ENCODE measurements at regions not wholly inside any gene's neighbourhood (a gene's known extent, or its start where the extent isn't known, plus 50 kb on each side); places are given as distances from the start of the nearest gene placed in this dataset.

GRCh38 chr16:55256412-55257016, 67.5 kb upstream of the IRX6 start:
- no peak for DNase-seq
- no peak overlapping the region for H3K9ac ChIP-seq (ENCODE audit: low read length)
- no peak overlapping the region for H3K27ac ChIP-seq (ENCODE audit: low read length)
- H3K36me3 ChIP-seq (ENCODE audit: insufficient read depth, low read length), result no peaks in the 10 kb centered on the region
- H3K9me3 ChIP-seq (ENCODE audit: low read length), result peaks cover 3% of the 10 kb centered on the region; the same call in 1 of the 2 replicates
- no peak overlapping the region for H3K4me3 ChIP-seq (ENCODE audit: low read length)
- H3K9me2 ChIP-seq (replicated peaks; ENCODE audit: insufficient read depth, low read length), result no peaks in the 10 kb centered on the region
- H3K79me2 ChIP-seq (ENCODE audit: low read length), result no peaks in the 10 kb centered on the region
- H3K4me2 ChIP-seq (ENCODE audit: low read depth, low read length, poor library complexity, severe bottlenecking), result no peak overlapping the region
- H2AFZ ChIP-seq (ENCODE audit: low read length), result no peak overlapping the region
- H3K4me1 ChIP-seq (ENCODE audit: low read length), result peaks cover 31% of the 10 kb centered on the region
- no peaks in the 10 kb centered on the region for H4K20me1 ChIP-seq (ENCODE audit: insufficient read depth, low read depth, low read length)
- no peaks in the 10 kb centered on the region for H3K27me3 ChIP-seq (ENCODE audit: low read length)

DNA sequence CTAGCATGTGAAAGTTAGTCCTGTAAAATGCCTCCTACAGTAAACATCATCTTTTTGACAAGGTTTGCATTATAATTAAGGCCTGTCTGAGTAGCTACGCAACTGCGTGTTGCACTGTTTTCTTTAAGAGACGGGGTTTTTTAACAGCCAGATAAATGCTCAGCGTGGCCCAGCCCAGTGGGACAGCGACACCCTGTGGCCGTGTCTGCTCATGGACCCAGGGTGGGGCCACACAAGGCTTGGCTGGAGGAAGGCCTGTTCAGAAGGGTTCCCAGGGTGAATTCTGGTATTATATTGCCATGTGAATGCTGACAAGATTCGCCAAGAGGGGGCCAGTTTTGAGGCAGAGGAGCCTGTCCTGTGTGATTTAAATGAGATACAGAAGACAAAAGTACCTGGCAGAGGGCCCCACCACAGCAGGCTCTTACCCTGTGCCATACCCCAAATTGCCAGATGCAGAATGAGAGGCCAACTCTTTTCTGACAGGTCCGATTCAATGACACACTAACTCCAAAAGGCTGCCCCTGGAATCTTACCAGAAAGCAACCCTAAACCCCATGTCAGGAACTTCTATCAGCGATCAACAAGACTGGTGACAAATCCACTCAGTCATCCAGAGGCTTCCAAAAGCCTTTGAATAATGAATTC, 65.9 kb upstream of the IRX6 start:
- Histone ChIP-seq H3K9me2 (replicated peaks; ENCODE audit: insufficient read depth, low read length) (no peaks in the 10 kb centered on the region), H4K20me1 (ENCODE audit: insufficient read depth, low read depth, low read length) (no peaks in the 10 kb centered on the region), H3K4me3 (ENCODE audit: low read length) (no peak overlapping the region), H3K36me3 (ENCODE audit: insufficient read depth, low read length) (no peaks in the 10 kb centered on the region), H2AFZ (ENCODE audit: low read length) (no peak overlapping the region), H3K79me2 (ENCODE audit: low read length) (no peaks in the 10 kb centered on the region), H3K27me3 (ENCODE audit: low read length) (no peaks in the 10 kb centered on the region), H3K4me1 (ENCODE audit: low read length) (peaks cover 16% of the 10 kb centered on the region), H3K27ac (ENCODE audit: low read length) (no peak overlapping the region), H3K4me2 (ENCODE audit: low read depth, low read length, poor library complexity, severe bottlenecking) (no peak overlapping the region), H3K9me3 (ENCODE audit: low read length) (peaks cover 3% of the 10 kb centered on the region; the same call in 1 of the 2 replicates), H3K9ac (ENCODE audit: low read length) (no peak overlapping the region)
- peak; percentile 92 for DNase-seq

DNA sequence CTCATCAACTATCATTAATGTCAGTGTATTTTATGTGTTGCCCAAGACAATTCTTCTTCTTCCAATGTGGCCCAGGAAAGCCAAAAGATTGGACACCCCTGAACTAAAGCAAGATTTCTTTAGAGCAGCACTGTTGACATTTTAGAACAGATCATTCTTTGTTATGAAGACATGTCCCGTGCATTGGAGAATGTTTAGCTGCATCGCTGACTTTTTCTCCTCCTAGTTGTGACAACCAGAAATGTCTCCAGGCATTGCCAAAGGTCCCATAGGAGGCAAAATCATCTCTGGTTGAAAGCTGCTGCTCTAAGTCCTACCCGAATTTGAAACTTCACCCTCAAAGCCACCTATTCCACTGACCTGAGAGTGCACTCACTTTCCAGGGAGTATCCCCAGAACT, 62.7 kb upstream of the IRX6 start:
- no peaks in the 10 kb centered on the region for H3K27me3 ChIP-seq (ENCODE audit: low read length)
- H3K4me2 ChIP-seq (ENCODE audit: low read depth, low read length, poor library complexity, severe bottlenecking), result no peak overlapping the region
- H3K4me3 ChIP-seq (ENCODE audit: low read length), result no peak overlapping the region
- H4K20me1 ChIP-seq (ENCODE audit: insufficient read depth, low read depth, low read length), result no peaks in the 10 kb centered on the region
- no peaks in the 10 kb centered on the region for H3K36me3 ChIP-seq (ENCODE audit: insufficient read depth, low read length)
- no peak overlapping the region for H3K9ac ChIP-seq (ENCODE audit: low read length)
- peaks cover 11% of the 10 kb centered on the region for H3K4me1 ChIP-seq (ENCODE audit: low read length)
- H2AFZ ChIP-seq (ENCODE audit: low read length), result no peak overlapping the region
- H3K9me3 ChIP-seq (ENCODE audit: low read length), result no peaks in the 10 kb centered on the region
- DNase-seq, result no peak
- H3K9me2 ChIP-seq (replicated peaks; ENCODE audit: insufficient read depth, low read length), result no peaks in the 10 kb centered on the region
- H3K27ac ChIP-seq (ENCODE audit: low read length), result no peak overlapping the region
- no peaks in the 10 kb centered on the region for H3K79me2 ChIP-seq (ENCODE audit: low read length)

- no peak overlapping the region for H3K27ac ChIP-seq (ENCODE audit: low read length)
- DNase-seq, result no peak
- H3K4me3 ChIP-seq (ENCODE audit: low read length), result no peak overlapping the region
- peaks cover 17% of the 10 kb centered on the region for H3K4me1 ChIP-seq (ENCODE audit: low read length)
- H3K36me3 ChIP-seq (ENCODE audit: insufficient read depth, low read length), result no peaks in the 10 kb centered on the region
- H3K27me3 ChIP-seq (ENCODE audit: low read length), result no peaks in the 10 kb centered on the region
- H3K9me3 ChIP-seq (ENCODE audit: low read length), result no peaks in the 10 kb centered on the region
- H2AFZ ChIP-seq (ENCODE audit: low read length), result no peak overlapping the region
- no peaks in the 10 kb centered on the region for H4K20me1 ChIP-seq (ENCODE audit: insufficient read depth, low read depth, low read length)
- H3K79me2 ChIP-seq (ENCODE audit: low read length), result no peaks in the 10 kb centered on the region
- no peak overlapping the region for H3K4me2 ChIP-seq (ENCODE audit: low read depth, low read length, poor library complexity, severe bottlenecking)
- H3K9me2 ChIP-seq (replicated peaks; ENCODE audit: insufficient read depth, low read length), result no peaks in the 10 kb centered on the region
- H3K9ac ChIP-seq (ENCODE audit: low read length), result no peak overlapping the region
Measured at GRCh38 chr16:55263271-55264250, 60.4 kb upstream of the IRX6 start.

- no peaks in the 10 kb centered on the region for H3K9me2 ChIP-seq (replicated peaks; ENCODE audit: insufficient read depth, low read length)
- H3K27ac ChIP-seq (ENCODE audit: low read length), result no peak overlapping the region
- no peak overlapping the region for H3K4me3 ChIP-seq (ENCODE audit: low read length)
- H3K79me2 ChIP-seq (ENCODE audit: low read length), result no peaks in the 10 kb centered on the region
- H3K36me3 ChIP-seq (ENCODE audit: insufficient read depth, low read length), result no peaks in the 10 kb centered on the region
- H4K20me1 ChIP-seq (ENCODE audit: insufficient read depth, low read depth, low read length), result no peaks in the 10 kb centered on the region
- no peaks in the 10 kb centered on the region for H3K9me3 ChIP-seq (ENCODE audit: low read length)
- no peak for DNase-seq
- H3K27me3 ChIP-seq (ENCODE audit: low read length), result no peaks in the 10 kb centered on the region
- peaks cover 14% of the 10 kb centered on the region for H3K4me1 ChIP-seq (ENCODE audit: low read length)
- no peak overlapping the region for H3K4me2 ChIP-seq (ENCODE audit: low read depth, low read length, poor library complexity, severe bottlenecking)
- H3K9ac ChIP-seq (ENCODE audit: low read length), result no peak overlapping the region
- H2AFZ ChIP-seq (ENCODE audit: low read length), result no peak overlapping the region
Measured at GRCh38 chr16:55264949-55265348, 59.1 kb upstream of the IRX6 start.

DNA sequence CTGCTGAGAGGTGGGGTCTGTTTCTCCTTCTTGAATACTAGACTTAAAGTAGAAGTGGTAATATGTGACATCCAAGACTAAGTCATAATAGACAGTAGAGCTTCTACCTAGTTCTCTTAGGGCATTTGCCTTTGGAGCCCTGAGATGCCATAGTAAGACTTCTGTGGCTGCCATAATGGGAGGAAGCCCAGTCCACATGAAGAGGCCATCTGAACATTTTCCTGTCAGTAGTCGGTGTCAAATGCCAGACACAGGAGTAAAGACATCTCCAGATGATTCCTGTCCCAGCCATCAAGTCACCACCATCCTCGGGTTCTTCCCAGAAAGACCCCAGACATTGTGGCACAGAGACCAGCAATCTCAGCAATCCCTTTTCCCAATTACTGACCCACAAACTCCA, 58.1 kb upstream of the IRX6 start:
- no peak for DNase-seq
- Histone ChIP-seq H3K9me2 (replicated peaks; ENCODE audit: insufficient read depth, low read length) (no peaks in the 10 kb centered on the region), H3K4me2 (ENCODE audit: low read depth, low read length, poor library complexity, severe bottlenecking) (no peak overlapping the region), H2AFZ (ENCODE audit: low read length) (no peak overlapping the region), H3K36me3 (ENCODE audit: insufficient read depth, low read length) (no peaks in the 10 kb centered on the region), H3K9me3 (ENCODE audit: low read length) (no peaks in the 10 kb centered on the region), H3K9ac (ENCODE audit: low read length) (no peak overlapping the region), H3K4me1 (ENCODE audit: low read length) (peaks cover 7% of the 10 kb centered on the region), H4K20me1 (ENCODE audit: insufficient read depth, low read depth, low read length) (no peaks in the 10 kb centered on the region), H3K27ac (ENCODE audit: low read length) (no peak overlapping the region), H3K27me3 (ENCODE audit: low read length) (no peaks in the 10 kb centered on the region), H3K79me2 (ENCODE audit: low read length) (no peaks in the 10 kb centered on the region), H3K4me3 (ENCODE audit: low read length) (no peak overlapping the region)

- Histone ChIP-seq H3K9ac (ENCODE audit: low read length) (no peak overlapping the region), H3K4me1 (ENCODE audit: low read length) (peaks cover 20% of the 10 kb centered on the region), H3K4me2 (ENCODE audit: low read depth, low read length, poor library complexity, severe bottlenecking) (no peak overlapping the region), H3K4me3 (ENCODE audit: low read length) (no peak overlapping the region), H2AFZ (ENCODE audit: low read length) (no peak overlapping the region), H3K9me2 (replicated peaks; ENCODE audit: insufficient read depth, low read length) (no peaks in the 10 kb centered on the region), H3K36me3 (ENCODE audit: insufficient read depth, low read length) (no peaks in the 10 kb centered on the region), H3K27ac (ENCODE audit: low read length) (no peak overlapping the region), H3K79me2 (ENCODE audit: low read length) (no peaks in the 10 kb centered on the region), H3K9me3 (ENCODE audit: low read length) (no peaks in the 10 kb centered on the region), H4K20me1 (ENCODE audit: insufficient read depth, low read depth, low read length) (no peaks in the 10 kb centered on the region), H3K27me3 (ENCODE audit: low read length) (no peaks in the 10 kb centered on the region)
- no peak for DNase-seq
Measured at GRCh38 chr16:55271945-55272513, 52.0 kb upstream of the IRX6 start.

- Histone ChIP-seq H3K36me3 (ENCODE audit: insufficient read depth, low read length) (no peaks in the 10 kb centered on the region), H3K27me3 (ENCODE audit: low read length) (no peaks in the 10 kb centered on the region), H3K27ac (ENCODE audit: low read length) (no peak overlapping the region), H3K9ac (ENCODE audit: low read length) (no peak overlapping the region), H2AFZ (ENCODE audit: low read length) (no peak overlapping the region), H3K79me2 (ENCODE audit: low read length) (no peaks in the 10 kb centered on the region), H3K4me2 (ENCODE audit: low read depth, low read length, poor library complexity, severe bottlenecking) (no peak overlapping the region), H4K20me1 (ENCODE audit: insufficient read depth, low read depth, low read length) (no peaks in the 10 kb centered on the region), H3K4me1 (ENCODE audit: low read length) (peaks cover 19% of the 10 kb centered on the region), H3K9me3 (ENCODE audit: low read length) (no peaks in the 10 kb centered on the region), H3K9me2 (replicated peaks; ENCODE audit: insufficient read depth, low read length) (no peaks in the 10 kb centered on the region), H3K4me3 (ENCODE audit: low read length) (no peak overlapping the region)
- DNase-seq, result no peak
Measured at GRCh38 chr16:55272744-55273143, 51.3 kb upstream of the IRX6 start.

Measured in Karpas-422 (cell line).